GM23338 (cell line): ENCODE measurements at regions not wholly inside any gene's neighbourhood (a gene's known extent, or its start where the extent isn't known, plus 50 kb on each side); places are given as distances from the start of the nearest gene placed in this dataset.

Experiments
- ATAC-seq: fragments of 200-7000 bp; cut with Tn5 transposase; 3 replicates; pipeline ENCODE4 v1.9.1; 2020
- DNase-seq: peaks from one replicate; pipeline ENCODE4 v3.0.0-alpha.2; 2015; ENCODE audit warnings: low spot score
- H2AFZ ChIP-seq: fragments of 200-600 bp; sonication (generic); 2 replicates; pipeline ENCODE4 v1.8.0; 2016; ENCODE audit warnings: antibody characterized with exemption, mild to moderate bottlenecking, moderate library complexity
- H3F3A ChIP-seq: fragments of 200-600 bp; sonication (generic); replicated peaks from 2 replicates; pipeline ENCODE4 v1.8.0; 2017; ENCODE audit warnings: antibody characterized with exemption, mixed run types, low read depth
- H3K27ac ChIP-seq: fragments of 200-600 bp; sonication (generic); 2 replicates; pipeline ENCODE4 v1.6.1; 2016; ENCODE audit warnings: low read depth
- H3K27me3 ChIP-seq: fragments of 200-600 bp; sonication (generic); 2 replicates; pipeline ENCODE4 v1.8.0; 2016; ENCODE audit warnings: mild to moderate bottlenecking, mixed run types, moderate library complexity; ENCODE audit not compliant: insufficient read depth
- H3K36me3 ChIP-seq: fragments of 200-600 bp; sonication (generic); 2 replicates; pipeline ENCODE4 v1.8.0; 2016; ENCODE audit warnings: mild to moderate bottlenecking; ENCODE audit not compliant: insufficient read depth
- H3K4me1 ChIP-seq: fragments of 200-600 bp; sonication (generic); 2 replicates; pipeline ENCODE4 v1.8.0; 2016; ENCODE audit warnings: mild to moderate bottlenecking, moderate library complexity; ENCODE audit not compliant: insufficient read depth
- H3K4me2 ChIP-seq: fragments of 200-600 bp; sonication (generic); 2 replicates; pipeline ENCODE4 v1.7.1; 2017; ENCODE audit warnings: mixed run types
- H3K4me3 ChIP-seq: fragments of 200-600 bp; sonication (generic); 2 replicates; pipeline ENCODE4 v1.6.1; 2016; ENCODE audit warnings: mixed run types
- H3K79me2 ChIP-seq: fragments of 200-600 bp; sonication (generic); replicated peaks from 2 replicates; pipeline ENCODE4 v1.8.0; 2017; ENCODE audit warnings: mild to moderate bottlenecking; ENCODE audit not compliant: insufficient read depth
- H3K9me2 ChIP-seq: fragments of 200-600 bp; sonication (generic); 2 replicates; pipeline ENCODE4 v1.8.0; 2017; ENCODE audit not compliant: insufficient read depth
- H4K20me1 ChIP-seq: fragments of 200-600 bp; sonication (generic); replicated peaks from 2 replicates; pipeline ENCODE4 v1.8.0; 2017; ENCODE audit warnings: mild to moderate bottlenecking; ENCODE audit not compliant: insufficient read depth
- H3K27ac Mint-ChIP-seq: 2 replicates; pipeline ENCODE4 v1.8.0; 2020; ENCODE audit warnings: inconsistent platforms, mild to moderate bottlenecking, moderate library complexity, mixed read lengths
- H3K27me3 Mint-ChIP-seq: 3 replicates; pipeline ENCODE4 v1.8.0; 2022; ENCODE audit warnings: low read depth, mild to moderate bottlenecking, moderate library complexity, mixed read lengths, inconsistent platforms; ENCODE audit not compliant: insufficient read depth, poor library complexity
- H3K36me3 Mint-ChIP-seq: 3 replicates; pipeline ENCODE4 v1.8.0; 2021; ENCODE audit warnings: low read depth, mild to moderate bottlenecking, inconsistent platforms, moderate library complexity, mixed read lengths
- H3K4me1 Mint-ChIP-seq: 3 replicates; pipeline ENCODE4 v1.8.0; 2020; ENCODE audit warnings: mild to moderate bottlenecking, inconsistent platforms, mixed read lengths
- H3K4me3 Mint-ChIP-seq: 3 replicates; pipeline ENCODE4 v1.8.0; 2021; ENCODE audit warnings: moderate library complexity, mild to moderate bottlenecking, inconsistent platforms, mixed read lengths
- H3K9me3 Mint-ChIP-seq: 3 replicates; pipeline ENCODE4 v1.8.0; 2020; ENCODE audit warnings: moderate library complexity, mild to moderate bottlenecking, inconsistent platforms, mixed read lengths
- CREB1 ChIP-seq: fragments of 250-450 bp; sonication (Bioruptor Pico); IDR thresholded peaks from 2 replicates; pipeline ENCODE4 v1.5.0; 2020; ENCODE audit warnings: low read depth, mild to moderate bottlenecking, moderate library complexity
- CTCF ChIP-seq, 2 experiments: fragments of 200-600 bp in 1 of 2; sonication (generic) in 1 of 2; conservative IDR thresholded peaks; 2 replicates each; pipeline versions ENCODE4 v1.5.1 to v1.6.1; 2016 to 2017; ENCODE audit warnings: antibody characterized with exemption in 2 of 2, low read depth in 2 of 2, mild to moderate bottlenecking in 2 of 2, moderate library complexity in 1 of 2
- EZH2 ChIP-seq: fragments of 200-600 bp; sonication (generic); IDR thresholded peaks from one replicate; pipeline ENCODE4 v1.8.0; 2017; ENCODE audit warnings: antibody characterized with exemption, mild to moderate bottlenecking, low read depth; ENCODE audit not compliant: unreplicated experiment
- EZH2phosphoT487 ChIP-seq: fragments of 200-600 bp; sonication (generic); IDR thresholded peaks from one replicate; pipeline ENCODE4 v1.8.1; 2018; ENCODE audit warnings: antibody characterized with exemption; ENCODE audit not compliant: unreplicated experiment
- JUNB ChIP-seq: IDR thresholded peaks from one replicate; pipeline ENCODE4 v1.6.1; 2016; ENCODE audit warnings: antibody characterized with exemption; ENCODE audit not compliant: unreplicated experiment
- NANOG ChIP-seq: IDR thresholded peaks from 2 replicates; pipeline ENCODE4 v1.6.1; 2016; ENCODE audit warnings: antibody characterized with exemption, borderline replicate concordance
- STAT1 ChIP-seq: IDR thresholded peaks from one replicate; pipeline ENCODE4 v1.6.1; 2016; ENCODE audit warnings: antibody characterized with exemption; ENCODE audit not compliant: unreplicated experiment
- ZNF114 ChIP-seq: fragments of 250-450 bp; sonication (Bioruptor Pico); IDR thresholded peaks from 2 replicates; pipeline ENCODE4 v1.5.0; 2020; ENCODE audit warnings: mild to moderate bottlenecking, moderate library complexity
- ZNF331 ChIP-seq: fragments of 250-450 bp; sonication (Bioruptor Pico); IDR thresholded peaks from 2 replicates; pipeline ENCODE4 v1.5.0; 2020; ENCODE audit warnings: low read depth, mild to moderate bottlenecking, moderate library complexity
- ZNF462 ChIP-seq: fragments of 250-450 bp; sonication (Bioruptor Pico); IDR thresholded peaks from 2 replicates; pipeline ENCODE4 v1.5.0; 2020; ENCODE audit warnings: mild to moderate bottlenecking, moderate library complexity
- TF ChIP-seq, protein P1 (sequence below): IDR thresholded peaks from 2 replicates; pipeline ENCODE4 v1.6.1; 2016; ENCODE audit warnings: antibody characterized with exemption
- TF ChIP-seq, protein P2 (sequence below): IDR thresholded peaks from one replicate; pipeline ENCODE4 v1.6.1; 2018; ENCODE audit warnings: antibody characterized with exemption; ENCODE audit not compliant: unreplicated experiment

DNA sequence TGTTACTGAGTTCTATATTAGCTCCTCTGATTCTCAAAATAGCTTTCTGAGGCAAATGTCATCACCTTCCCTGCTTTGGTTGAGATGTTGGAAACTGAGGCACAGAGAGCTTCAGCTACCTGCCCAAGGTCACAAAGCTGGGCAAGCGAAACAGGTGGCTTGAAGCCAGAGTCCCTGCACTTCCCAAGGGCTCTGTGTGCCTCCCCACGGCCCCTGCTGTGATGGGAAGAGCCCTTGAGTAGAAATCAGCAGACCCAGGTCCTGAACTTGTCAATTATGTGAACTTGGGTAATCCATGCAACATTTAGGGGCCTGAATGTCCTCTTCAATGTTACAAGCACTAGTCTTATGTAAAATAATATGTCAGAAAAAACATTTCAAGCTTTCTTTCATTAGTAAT is 327.3 kb upstream of the PODXL start (continued):
- TF ChIP-seq, protein P1, sequence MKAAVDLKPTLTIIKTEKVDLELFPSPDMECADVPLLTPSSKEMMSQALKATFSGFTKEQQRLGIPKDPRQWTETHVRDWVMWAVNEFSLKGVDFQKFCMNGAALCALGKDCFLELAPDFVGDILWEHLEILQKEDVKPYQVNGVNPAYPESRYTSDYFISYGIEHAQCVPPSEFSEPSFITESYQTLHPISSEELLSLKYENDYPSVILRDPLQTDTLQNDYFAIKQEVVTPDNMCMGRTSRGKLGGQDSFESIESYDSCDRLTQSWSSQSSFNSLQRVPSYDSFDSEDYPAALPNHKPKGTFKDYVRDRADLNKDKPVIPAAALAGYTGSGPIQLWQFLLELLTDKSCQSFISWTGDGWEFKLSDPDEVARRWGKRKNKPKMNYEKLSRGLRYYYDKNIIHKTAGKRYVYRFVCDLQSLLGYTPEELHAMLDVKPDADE: no peak
- no peak for TF ChIP-seq NANOG
- no peak for TF ChIP-seq CTCF (conservative IDR thresholded peaks at IDR 0.05; ENCODE audit: low read depth in 2 of 2)
- TF ChIP-seq, protein P2, sequence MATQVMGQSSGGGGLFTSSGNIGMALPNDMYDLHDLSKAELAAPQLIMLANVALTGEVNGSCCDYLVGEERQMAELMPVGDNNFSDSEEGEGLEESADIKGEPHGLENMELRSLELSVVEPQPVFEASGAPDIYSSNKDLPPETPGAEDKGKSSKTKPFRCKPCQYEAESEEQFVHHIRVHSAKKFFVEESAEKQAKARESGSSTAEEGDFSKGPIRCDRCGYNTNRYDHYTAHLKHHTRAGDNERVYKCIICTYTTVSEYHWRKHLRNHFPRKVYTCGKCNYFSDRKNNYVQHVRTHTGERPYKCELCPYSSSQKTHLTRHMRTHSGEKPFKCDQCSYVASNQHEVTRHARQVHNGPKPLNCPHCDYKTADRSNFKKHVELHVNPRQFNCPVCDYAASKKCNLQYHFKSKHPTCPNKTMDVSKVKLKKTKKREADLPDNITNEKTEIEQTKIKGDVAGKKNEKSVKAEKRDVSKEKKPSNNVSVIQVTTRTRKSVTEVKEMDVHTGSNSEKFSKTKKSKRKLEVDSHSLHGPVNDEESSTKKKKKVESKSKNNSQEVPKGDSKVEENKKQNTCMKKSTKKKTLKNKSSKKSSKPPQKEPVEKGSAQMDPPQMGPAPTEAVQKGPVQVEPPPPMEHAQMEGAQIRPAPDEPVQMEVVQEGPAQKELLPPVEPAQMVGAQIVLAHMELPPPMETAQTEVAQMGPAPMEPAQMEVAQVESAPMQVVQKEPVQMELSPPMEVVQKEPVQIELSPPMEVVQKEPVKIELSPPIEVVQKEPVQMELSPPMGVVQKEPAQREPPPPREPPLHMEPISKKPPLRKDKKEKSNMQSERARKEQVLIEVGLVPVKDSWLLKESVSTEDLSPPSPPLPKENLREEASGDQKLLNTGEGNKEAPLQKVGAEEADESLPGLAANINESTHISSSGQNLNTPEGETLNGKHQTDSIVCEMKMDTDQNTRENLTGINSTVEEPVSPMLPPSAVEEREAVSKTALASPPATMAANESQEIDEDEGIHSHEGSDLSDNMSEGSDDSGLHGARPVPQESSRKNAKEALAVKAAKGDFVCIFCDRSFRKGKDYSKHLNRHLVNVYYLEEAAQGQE: no peak
- TF ChIP-seq ZNF331 (CRISPR knock-in tag): no peak

GRCh38 chr7:131883196-131883595 is 326.8 kb upstream of the PODXL start:
- Mint-ChIP-seq H3K9me3 (peaks cover 9% of the 10 kb centered on the region; the same call in 2 of the 3 replicates), H3K4me3 (no peak overlapping the region), H3K27ac (no peak overlapping the region), H3K36me3 (peaks cover 4% of the 10 kb centered on the region; the same call in 1 of the 3 replicates), H3K27me3 (peaks cover 9% of the 10 kb centered on the region), H3K4me1 (no peaks in the 10 kb centered on the region; the same call in 1 of the 3 replicates)
- no peak overlapping the region for H3K27ac ChIP-seq
- H2AFZ ChIP-seq: no peak overlapping the region
- no peaks in the 10 kb centered on the region for H3K79me2 ChIP-seq
- DNase-seq (no peak), ATAC-seq (no peak)
- H3K27me3 ChIP-seq: no peaks in the 10 kb centered on the region
- H3K4me1 ChIP-seq: no peaks in the 10 kb centered on the region
- no peaks in the 10 kb centered on the region for H3F3A ChIP-seq
- H4K20me1 ChIP-seq: no peaks in the 10 kb centered on the region
- H3K9me2 ChIP-seq: peaks cover 4% of the 10 kb centered on the region; the same call in 1 of the 2 replicates
- no peak overlapping the region for H3K4me3 ChIP-seq
- H3K4me2 ChIP-seq: no peak overlapping the region
- H3K36me3 ChIP-seq: no peaks in the 10 kb centered on the region; the same call in 1 of the 2 replicates
- TF ChIP-seq ZNF462 (CRISPR knock-in tag) (no peak), JUNB (no peak), ZNF331 (CRISPR knock-in tag) (no peak), CREB1 (CRISPR knock-in tag) (no peak), ZNF114 (CRISPR knock-in tag) (no peak), EZH2 (no peak), EZH2phosphoT487 (no peak), STAT1 (no peak)
- TF ChIP-seq, protein P1: no peak
